Embryonic facial prominence (tissue), 1 donor: ENCODE measurements at regions not wholly inside any gene's neighbourhood (a gene's known extent, or its start where the extent isn't known, plus 50 kb on each side); places are given as distances from the start of the nearest gene placed in this dataset.
"Not testable (repeated sequence)": the region's sequence is repeated elsewhere in the genome, so short reads cannot be mapped to it uniquely, and the experiment has no call there.

Source experiments
- DNase-seq: peaks from one replicate; pipeline ENCODE4 v3.0.0-alpha.2; 2016; ENCODE audit errors: extremely low spot score

DNA sequence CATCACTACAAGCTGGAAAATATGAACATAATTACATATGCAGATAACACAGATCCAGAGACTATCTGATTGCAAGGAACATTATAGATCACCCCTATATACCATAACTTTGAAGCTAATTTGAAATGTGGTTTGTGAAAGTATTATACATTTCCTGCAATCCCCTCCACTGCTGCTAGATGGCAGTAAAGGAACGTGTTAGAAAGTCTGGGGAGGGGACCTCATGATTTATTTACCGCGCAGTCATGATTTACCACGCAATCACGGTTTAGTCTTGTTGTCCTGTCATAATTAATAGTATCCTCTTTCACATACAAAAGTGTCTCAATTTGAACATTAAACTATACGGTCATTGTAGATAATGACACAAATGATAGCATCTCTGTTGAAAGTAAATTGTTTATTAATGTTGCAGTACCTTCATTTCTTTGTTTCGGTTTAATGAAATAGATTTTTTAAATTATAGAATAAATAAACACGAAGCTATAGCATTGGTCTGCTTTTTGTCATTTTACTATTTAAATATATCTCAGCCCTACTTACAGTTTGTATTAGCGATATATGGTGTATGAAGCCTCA, 145.3 kb upstream of the PRSS1 start:
- peak; percentile 28 for DNase-seq

DNA sequence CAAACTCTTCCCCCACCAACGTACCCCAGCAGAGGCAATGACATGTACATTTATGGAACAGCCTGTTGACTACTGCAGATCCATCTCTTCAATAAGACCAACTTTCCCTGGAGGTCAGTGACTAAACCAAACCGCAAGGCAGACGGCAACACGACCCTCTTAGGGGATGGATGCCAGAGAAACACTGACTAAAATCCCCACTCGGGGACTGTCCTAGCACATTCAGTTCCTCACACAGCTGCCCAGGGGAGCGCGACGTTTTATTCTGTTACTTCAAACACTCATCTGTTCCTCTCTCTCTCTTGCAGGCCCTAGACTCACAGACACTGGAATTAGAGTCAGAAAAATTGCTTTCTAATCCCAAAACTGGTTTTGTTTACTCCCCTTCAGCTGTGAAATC, 146.5 kb upstream of the PRSS1 start:
- no peak for DNase-seq

DNA sequence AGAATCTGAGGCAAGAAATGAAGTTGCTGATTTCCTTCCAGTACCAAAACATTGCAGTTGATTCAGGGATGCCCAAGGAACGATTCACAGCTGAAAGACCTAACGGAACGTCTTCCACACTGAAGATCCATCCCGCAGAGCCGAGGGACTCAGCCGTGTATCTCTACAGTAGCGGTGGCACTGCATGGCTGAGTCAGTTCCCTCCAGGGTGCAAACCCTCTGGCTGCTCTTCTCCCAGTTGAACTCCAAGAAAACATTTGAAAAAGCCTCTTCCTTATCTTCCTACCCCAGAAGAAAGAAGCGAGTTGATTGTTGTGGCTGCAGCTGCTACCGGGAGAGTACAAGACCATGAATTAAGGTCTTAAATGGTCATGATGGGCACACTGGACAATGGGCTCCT, 147.1 kb upstream of the PRSS1 start:
- DNase-seq = no peak

DNA sequence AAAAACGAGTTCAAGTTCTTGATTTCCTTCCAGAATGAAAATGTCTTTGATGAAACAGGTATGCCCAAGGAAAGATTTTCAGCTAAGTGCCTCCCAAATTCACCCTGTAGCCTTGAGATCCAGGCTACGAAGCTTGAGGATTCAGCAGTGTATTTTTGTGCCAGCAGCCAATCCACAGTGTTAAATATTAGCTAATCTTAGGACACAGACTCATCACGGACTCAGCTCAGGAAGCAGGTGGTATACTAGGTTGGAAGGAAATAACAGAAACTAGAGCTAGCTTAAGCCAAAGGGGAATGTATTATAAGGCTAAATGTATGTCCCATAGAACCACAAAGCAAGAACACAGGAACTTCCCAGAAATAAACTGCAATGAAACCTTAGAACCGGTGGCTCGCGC, 151.0 kb upstream of the PRSS1 start:
- DNase-seq = no peak

DNA sequence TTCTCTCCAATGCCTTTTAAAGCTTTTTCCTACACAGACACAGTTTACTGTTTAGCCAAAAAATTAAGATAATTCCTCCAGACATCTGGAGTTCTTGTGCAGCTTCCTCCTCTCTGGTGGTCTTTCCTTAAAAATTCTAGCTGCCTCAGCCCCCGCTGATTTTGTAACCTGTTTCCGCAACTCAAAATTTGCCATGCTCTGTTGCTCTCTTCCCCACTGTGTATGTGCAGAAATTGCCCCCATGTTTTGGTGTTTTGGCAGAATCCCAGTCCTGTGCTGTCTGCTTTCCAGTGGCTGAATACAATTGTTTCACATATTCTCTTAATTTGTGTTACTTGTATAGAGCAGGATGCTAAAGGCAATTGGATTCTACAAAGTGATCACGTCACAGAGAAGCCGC, 151.7 kb upstream of the PRSS1 start:
- no peak for DNase-seq

DNA sequence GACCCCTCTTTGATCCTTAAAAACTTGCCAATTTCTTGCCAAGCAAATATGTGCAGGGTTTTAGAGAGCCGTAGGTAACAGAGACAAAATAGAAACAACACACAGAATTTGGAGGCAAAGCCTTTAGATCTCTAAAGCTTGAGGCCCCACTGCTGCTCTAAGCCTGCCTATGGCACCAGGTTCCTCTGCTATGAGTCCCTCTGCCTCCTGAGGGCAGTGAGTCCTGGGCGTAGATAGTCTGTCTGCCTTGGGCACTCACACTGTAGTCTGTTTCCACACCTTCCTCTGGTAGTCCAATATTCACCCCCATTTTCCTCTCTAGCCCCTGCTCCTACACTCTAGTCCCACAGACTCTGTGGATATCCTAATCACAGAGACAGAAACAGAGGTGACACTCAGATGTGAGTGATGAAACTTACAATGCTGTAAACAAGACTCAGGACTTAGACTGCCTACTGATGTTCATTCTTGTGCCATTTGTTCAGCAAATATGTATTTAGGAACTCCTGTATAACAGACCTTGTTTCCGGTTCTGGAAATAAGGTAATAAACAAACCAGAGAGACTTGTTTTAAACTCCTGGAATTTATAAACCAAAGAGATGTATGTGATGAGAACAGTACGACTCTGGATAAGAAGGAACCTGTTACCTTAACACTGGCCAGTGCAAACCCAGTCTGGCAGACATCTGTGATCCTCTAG, 153.3 kb upstream of the PRSS1 start:
- DNase-seq = no peak

DNA sequence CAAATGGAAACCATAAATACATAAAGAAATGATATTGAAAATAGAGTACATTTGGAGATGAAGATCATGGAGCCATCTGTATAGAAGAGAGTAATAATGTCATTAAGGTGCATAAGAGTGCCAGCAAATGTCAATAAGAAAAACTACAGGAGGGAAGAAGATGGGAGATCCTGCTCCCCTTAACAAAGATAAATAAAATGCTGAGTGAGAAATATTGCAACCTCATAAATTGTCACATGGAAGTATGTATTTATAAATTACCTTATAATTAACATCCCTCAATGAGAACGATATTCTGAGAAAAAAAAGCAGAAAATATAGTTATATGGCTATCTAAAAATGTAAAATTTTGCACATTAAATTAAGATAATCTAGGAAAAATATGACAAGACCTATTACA, 155.2 kb upstream of the PRSS1 start:
- no peak for DNase-seq

DNA sequence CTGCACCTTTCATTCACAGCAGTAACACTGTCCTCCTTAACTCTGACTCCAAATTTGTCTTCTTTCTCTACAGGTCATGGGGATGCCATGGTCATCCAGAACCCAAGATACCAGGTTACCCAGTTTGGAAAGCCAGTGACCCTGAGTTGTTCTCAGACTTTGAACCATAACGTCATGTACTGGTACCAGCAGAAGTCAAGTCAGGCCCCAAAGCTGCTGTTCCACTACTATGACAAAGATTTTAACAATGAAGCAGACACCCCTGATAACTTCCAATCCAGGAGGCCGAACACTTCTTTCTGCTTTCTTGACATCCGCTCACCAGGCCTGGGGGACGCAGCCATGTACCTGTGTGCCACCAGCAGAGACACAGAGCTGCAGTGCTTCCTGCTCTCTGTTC, 156.2 kb upstream of the PRSS1 start:
- no peak for DNase-seq

DNA sequence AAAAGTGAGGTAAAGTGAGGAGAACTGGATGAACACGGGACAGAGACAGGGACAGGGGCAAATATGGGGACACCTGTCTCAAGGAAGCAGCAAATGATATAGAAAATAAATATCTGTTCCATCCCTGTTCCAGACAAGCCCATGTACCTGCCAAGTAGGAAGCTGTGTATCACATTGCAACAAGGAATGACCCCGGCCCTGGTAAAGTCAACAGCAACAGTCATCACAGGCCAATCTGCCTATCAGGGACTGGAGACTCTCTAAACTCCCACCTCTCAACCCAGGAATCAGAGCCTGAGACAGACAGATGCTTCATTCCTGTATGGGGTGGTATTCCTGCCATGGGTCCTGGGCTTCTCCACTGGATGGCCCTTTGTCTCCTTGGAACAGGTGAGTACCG, 156.6 kb upstream of the PRSS1 start:
- no peak for DNase-seq

DNA sequence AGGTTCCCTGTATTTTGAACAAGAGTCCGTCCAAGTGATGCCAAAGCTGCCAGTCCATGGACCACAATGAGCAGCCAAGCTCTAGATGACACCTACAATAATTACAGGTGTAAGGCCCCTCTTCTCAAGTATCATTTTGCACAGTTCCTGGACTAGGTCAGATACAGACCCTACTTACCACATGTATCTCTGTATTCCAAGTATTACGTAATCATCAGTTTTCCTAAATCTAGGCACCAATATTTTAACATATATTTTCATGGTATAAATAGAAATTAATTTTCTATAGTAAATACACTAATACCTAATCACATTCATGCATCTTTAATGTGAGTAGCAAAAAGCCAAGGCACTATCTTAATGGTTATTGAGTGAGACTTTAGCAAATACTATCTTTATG, 157.0 kb upstream of the PRSS1 start:
- no peak for DNase-seq

DNA sequence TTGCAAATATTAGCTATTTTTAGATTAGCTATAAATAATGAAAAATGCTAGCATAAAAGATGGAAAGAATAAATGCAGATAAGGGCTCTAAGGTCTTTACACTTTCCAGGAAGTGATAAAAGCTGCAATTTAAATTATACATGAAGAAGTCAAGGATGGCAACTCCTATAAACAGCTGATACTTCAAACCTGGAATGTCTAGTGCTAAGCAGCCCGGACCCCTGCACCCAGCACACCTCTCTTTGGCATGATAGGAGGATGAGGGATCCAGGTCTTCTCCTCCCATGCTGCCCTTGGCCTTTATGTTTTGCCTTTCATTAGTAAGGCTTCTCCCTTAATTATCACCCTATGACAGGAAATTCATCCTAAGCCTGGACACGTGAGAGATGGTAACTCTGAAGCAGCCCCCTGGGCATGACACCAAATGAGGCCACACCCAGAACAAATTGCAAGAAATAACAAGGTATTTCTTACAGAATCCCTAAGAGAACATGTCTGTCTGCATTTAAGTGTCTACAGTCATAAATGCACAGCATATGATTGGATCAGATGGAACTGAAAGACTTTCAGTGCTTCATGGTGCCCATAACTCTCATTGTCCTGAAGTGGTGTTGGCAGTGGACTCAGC, 158.3 kb upstream of the PRSS1 start:
- DNase-seq = no peak

DNA sequence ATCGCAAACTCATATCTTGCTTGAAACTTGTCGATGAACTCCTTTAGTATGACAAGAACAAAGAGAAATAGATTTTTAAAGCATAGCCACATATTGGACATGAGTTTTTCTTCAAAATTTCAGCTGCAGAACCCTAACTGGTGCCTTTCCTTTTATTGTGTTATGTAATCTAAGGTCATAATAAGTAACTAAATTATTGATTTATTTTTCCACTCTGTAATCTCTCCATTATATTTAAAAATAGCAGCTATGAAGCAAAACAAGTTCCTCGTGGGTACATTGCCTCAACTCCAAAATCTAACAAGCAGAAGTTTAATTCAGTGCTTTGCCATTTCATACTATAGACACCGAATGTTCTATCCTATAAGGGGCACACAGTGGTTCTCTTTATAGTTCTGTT, 159.2 kb upstream of the PRSS1 start:
- no peak for DNase-seq

DNA sequence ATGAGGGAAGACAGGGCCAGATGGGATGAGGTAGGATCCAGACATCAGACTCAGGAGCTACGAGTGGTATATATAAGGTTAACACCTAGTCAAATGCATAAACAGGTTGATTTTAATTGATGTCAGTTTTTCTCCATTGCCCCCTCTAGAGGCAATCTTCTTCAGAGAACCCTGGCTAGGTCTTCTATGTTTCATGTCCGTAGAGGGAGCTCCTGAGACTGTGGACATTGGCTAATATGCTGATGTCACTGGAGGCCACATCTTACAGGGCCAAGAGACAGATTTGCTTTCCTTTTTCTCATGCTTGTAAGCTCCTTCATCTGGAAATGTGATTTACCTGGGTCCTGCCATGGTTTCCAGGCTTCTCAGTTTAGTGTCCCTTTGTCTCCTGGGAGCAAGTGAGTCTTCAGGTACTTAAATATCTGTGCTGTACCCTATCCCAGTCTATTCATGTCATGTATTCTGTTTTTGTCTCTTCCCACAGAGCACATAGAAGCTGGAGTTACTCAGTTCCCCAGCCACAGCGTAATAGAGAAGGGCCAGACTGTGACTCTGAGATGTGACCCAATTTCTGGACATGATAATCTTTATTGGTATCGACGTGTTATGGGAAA, 161.6 kb upstream of the PRSS1 start:
- no peak for DNase-seq

DNA sequence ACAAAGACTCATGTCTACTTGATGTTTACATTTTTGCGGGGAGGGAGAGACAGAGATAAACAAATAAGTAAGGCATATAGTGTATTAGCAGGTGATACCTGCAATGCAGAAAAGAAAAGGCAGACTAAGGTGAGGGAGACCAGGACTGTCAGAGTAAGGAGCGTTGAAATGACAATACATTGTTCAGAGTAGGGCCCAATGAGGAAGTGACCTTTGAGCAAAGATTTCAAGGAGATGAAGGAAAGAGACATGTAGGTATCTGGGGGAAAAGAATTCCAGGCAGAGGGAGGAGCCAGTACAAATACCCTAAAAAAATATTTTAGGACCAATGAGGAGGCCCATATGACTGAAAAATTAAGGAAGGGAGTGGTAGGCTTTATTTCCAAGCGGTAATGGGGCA, 162.7 kb upstream of the PRSS1 start:
- no peak for DNase-seq

DNA sequence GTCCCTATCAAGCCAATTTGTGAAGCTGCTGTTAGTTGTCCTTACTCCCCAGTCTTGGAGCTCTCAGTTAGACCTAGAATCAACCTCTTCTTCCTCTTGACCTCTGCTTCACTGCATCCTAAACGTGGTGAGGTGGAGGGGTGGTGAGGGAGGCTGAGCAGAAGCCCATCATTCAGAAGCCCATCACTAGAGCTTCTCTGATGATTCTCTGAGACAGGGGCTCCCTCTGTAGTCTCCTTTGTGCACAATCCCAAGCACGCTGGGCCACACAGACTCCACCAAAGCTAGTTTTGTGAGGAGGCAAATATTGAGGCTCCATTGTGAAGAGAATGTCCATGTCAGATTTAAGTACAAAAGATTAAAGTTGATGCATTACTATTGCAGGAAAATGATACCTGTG, 163.8 kb upstream of the PRSS1 start:
- no peak for DNase-seq

DNA sequence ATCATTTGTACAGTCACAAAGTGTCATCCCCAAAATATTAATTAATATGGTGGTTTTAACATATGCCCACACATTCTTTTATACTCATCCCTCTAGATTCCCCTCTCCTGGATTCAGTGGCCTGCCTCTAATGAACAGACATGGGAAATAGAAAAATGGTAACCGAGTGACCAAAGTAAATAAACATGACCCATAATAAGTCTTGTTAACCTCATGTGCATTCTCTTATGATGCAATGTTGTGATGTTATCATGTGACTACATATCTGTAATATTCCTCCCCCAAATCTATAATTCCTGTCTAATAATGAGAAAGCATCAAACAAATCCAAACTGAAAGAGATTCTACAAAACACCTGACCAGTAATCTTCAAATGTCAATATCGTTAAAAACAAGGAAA, 164.5 kb upstream of the PRSS1 start:
- no peak for DNase-seq

DNA sequence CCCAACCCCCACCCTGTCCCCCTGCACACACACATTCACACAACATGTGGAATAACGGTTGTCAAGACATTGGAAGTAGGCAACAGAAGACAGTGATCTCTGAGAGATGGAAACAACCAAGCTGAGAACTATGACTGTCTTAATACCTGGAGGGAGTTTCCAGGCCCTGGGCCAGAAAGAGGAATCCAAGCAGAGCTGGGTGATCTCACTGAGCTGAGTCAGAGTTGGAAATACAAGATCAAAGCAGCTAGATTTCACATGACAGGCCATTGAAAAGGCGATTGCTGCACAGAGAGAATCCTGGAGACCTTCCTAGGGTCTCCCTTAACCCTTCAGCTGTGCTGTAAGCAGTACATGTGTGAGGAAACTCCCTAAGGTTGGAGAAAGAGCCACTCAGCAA, 165.8 kb upstream of the PRSS1 start:
- DNase-seq = no peak

DNA sequence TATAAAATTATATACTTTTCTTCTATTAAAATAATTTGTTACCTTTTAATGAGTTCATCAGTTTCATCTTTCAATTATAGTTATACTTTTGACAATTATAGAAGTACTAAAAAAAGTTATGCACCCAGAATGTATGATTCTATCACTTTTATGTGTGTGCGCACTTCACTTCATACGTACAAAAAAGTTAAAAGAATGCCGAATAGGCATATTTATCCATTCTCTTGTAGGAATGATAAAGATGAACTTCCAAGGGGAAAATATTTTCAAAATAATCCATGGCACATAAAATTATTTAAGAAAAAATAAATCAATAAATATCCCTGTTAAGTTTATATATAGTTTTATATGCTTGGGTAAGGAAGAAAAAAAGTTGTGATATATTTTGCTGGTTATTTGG, 166.9 kb upstream of the PRSS1 start:
- no peak for DNase-seq

DNA sequence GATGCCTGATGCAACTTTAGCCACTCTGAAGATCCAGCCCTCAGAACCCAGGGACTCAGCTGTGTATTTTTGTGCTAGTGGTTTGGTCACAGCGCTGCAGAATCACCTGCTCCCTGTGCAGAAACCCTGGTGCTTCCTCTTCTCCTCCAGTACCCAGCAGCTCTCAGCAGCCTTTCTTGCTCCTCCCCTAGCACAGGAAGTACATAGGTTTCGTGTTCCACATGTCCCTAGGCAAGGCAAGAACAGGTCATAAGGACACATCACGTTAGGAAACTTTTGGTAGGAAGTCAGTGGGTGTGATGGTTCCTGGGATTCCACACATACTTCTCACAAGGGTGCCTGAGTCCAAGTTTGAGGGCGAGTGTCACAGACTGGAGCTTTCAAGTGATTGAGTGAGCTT, 167.9 kb upstream of the PRSS1 start:
- DNase-seq = no peak

DNA sequence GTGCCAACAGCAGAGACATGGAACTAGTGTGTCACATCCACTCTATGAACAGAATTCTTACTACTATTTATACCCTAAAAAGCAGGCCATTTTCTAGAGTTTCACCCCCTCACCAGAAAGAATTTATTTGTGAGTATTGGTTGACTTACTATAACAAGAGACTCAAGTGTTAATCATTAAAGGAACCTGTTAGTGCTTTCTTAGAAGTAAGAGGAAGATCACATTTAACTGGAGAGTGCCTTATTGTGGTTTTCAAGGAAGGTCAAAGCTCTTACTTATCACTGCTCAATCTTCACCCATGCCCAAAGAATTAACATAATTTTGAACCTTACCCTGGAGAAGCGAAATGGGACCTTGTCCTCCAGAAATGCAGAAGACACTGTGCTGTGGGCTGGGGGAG, 169.3 kb upstream of the PRSS1 start:
- DNase-seq = no peak

DNA sequence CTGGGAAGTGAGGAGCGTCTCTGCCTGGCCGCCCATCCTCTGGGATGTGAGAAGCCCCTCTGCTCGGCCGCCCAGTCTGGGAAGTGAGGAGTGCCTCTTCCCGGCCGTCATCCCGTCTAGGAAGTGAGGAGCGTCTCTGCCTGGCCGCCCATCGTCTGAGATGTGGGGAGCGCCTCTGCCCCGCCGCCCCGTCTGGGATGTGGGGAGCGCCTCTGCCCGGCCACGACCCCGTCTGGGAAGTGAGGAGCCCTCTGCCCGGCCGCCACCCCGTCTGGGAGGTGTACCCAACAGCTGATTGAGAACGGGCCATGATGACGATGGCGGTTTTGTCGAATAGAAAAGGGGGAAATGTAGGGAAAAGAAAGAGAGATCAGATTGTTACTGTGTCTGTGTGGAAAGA, 173.9 kb upstream of the PRSS1 start:
- DNase-seq = not testable (repeated sequence)

DNA sequence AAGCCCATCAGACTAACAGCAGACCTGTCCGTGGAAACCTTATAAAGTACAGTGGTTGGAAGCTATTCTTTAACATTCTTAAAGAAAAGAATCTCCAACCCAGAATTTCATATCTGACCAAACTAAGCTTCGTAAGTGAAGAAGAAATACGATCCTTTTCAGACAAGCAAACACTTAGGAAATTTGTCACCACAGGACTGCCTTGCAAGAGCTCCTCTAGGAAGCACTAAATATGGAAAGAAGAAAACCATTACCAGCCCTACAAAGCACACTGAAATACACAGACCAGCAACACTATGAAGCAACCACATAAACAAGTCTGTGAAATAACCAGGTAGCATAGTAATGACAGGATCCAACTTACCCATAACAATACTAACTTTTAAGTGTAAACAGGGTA, 177.7 kb upstream of the PRSS1 start:
- DNase-seq = no peak

DNA sequence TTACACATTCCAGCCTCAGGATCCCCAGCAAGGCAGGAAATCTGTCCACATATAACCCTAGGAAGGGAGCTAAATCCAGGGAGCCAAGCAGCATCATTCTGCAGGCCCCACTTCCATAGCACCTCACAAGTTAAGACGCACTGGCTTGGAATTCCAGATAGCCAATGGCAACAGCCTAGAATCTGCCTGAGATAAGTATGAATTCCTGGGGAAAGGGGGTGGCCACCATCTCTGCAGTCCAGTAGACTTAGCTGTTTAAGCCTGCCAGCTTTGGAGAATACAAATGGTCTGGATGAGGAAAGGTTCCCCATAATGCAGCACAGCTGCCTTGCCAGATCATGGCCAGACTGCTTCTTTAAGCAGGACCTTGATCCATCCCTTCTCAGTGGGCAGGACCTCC, 179.4 kb upstream of the PRSS1 start:
- DNase-seq = no peak
